ENCODE measurements at regions not wholly inside any gene's neighbourhood (a gene's known extent, or its start where the extent isn't known, plus 50 kb on each side); places are given as distances from the start of the nearest gene placed in this dataset.

DNA sequence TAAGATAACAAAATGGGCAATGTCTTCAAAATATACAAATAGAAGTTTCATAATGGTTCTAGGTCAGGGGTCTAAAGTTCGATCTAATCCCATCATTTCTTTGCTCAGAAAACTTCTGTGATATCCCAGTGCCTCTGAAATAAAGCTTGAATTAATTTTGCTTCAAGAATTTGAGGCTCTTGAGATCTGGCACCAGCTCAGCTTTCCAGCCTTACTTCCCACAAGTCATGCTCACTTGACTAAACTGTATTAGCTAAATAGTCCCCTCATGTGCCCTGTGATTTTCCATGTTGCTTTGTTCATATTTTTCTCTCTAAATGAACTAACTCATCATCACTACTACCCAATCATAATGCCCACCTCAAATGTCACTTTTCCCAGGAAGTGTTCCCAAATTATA is 50.8 kb upstream of the MBNL3 start (continued):
- TF ChIP-seq, protein P1, sequence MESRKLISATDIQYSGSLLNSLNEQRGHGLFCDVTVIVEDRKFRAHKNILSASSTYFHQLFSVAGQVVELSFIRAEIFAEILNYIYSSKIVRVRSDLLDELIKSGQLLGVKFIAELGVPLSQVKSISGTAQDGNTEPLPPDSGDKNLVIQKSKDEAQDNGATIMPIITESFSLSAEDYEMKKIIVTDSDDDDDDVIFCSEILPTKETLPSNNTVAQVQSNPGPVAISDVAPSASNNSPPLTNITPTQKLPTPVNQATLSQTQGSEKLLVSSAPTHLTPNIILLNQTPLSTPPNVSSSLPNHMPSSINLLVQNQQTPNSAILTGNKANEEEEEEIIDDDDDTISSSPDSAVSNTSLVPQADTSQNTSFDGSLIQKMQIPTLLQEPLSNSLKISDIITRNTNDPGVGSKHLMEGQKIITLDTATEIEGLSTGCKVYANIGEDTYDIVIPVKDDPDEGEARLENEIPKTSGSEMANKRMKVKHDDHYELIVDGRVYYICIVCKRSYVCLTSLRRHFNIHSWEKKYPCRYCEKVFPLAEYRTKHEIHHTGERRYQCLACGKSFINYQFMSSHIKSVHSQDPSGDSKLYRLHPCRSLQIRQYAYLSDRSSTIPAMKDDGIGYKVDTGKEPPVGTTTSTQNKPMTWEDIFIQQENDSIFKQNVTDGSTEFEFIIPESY (IDR thresholded peaks at IDR 0.05; ENCODE audit: borderline replicate concordance, low read depth) = no peak
- no peak for TF ChIP-seq RAD21 (IDR thresholded peaks at IDR 0.05; ENCODE audit: low read length)
- TF ChIP-seq JUND (IDR thresholded peaks at IDR 0.05) = no peak
- TF ChIP-seq YY1 (IDR thresholded peaks at IDR 0.05; ENCODE audit: low read depth) = no peak
- no peak for TF ChIP-seq GABPA (IDR thresholded peaks at IDR 0.05; ENCODE audit: low read depth)
- TF ChIP-seq FOXM1 (IDR thresholded peaks at IDR 0.05; ENCODE audit: low read depth) = no peak
- no peak for TF ChIP-seq MAX (IDR thresholded peaks at IDR 0.05; ENCODE audit: low read depth)
- no peak for TF ChIP-seq EZH2phosphoT487 (IDR thresholded peaks at IDR 0.05; ENCODE audit: borderline replicate concordance, low read depth)

Measured in SK-N-SH (cell line).